Keratinocyte (primary cell): ENCODE measurements at regions not wholly inside any gene's neighbourhood (a gene's known extent, or its start where the extent isn't known, plus 50 kb on each side); places are given as distances from the start of the nearest gene placed in this dataset.

Experiments
- DNase-seq: peaks from one replicate; pipeline ENCODE4 v3.0.0-alpha.2; 2011; ENCODE audit warnings: low read depth, missing footprints, low spot score
- FAIRE-seq: peaks from 2 replicates; lab custom pipeline; 2011; peaks lifted over from hg19 to GRCh38; lab: Jason Lieb, UNC
- H2AFZ ChIP-seq: 2 replicates; pipeline ENCODE4 v1.6.0; 2012; ENCODE audit warnings: low read length, control low read depth, inconsistent platforms; ENCODE audit not compliant: control insufficient read depth
- H3K27ac ChIP-seq: 2 replicates; pipeline ENCODE4 v1.5.1; 2011; ENCODE audit warnings: low read length; ENCODE audit not compliant: control insufficient read depth, insufficient read depth
- H3K27me3 ChIP-seq: 3 replicates; pipeline ENCODE4 v1.6.0; 2011; ENCODE audit warnings: low read length; ENCODE audit not compliant: control insufficient read depth, insufficient read depth; ENCODE audit errors: extremely low read depth
- H3K36me3 ChIP-seq, 2 experiments: 2 replicates in 1 of 2; 3 replicates in 1 of 2; pipeline ENCODE4 v1.5.1; 2011; ENCODE audit warnings: low read length in 2 of 2, mild to moderate bottlenecking in 1 of 2; ENCODE audit not compliant: control insufficient read depth in 2 of 2, insufficient read depth in 2 of 2; ENCODE audit errors: extremely low read depth in 1 of 2
- H3K4me1 ChIP-seq: 3 replicates; pipeline ENCODE4 v1.5.1; 2011; ENCODE audit warnings: low read length; ENCODE audit not compliant: control insufficient read depth, insufficient read depth; ENCODE audit errors: extremely low read depth
- H3K4me2 ChIP-seq: 3 replicates; pipeline ENCODE4 v1.6.0; 2011; ENCODE audit warnings: low read depth, low read length; ENCODE audit not compliant: control insufficient read depth, insufficient read depth; ENCODE audit errors: extremely low read depth
- H3K4me3 ChIP-seq, 3 experiments: fragments of 200-600 bp in 1 of 3; sonication (generic) in 1 of 3; 2 replicates in 2 of 3; 3 replicates in 1 of 3; pipeline ENCODE4 v1.5.1; 2011 to 2016; ENCODE audit warnings: low read length in 3 of 3, mild to moderate bottlenecking in 3 of 3, control low read depth in 2 of 3, inconsistent platforms in 1 of 3, low read depth in 1 of 3, mixed read lengths in 1 of 3, mixed run types in 1 of 3, moderate library complexity in 1 of 3; ENCODE audit not compliant: control insufficient read depth in 2 of 3, insufficient read depth in 2 of 3; ENCODE audit errors: extremely low read depth in 1 of 3
- H3K79me2 ChIP-seq: 2 replicates; pipeline ENCODE4 v1.6.0; 2012; ENCODE audit warnings: low read length; ENCODE audit not compliant: control insufficient read depth, insufficient read depth
- H3K9ac ChIP-seq: 3 replicates; pipeline ENCODE4 v1.6.0; 2011; ENCODE audit warnings: low read length; ENCODE audit not compliant: control insufficient read depth, insufficient read depth; ENCODE audit errors: extremely low read depth
- H3K9me1 ChIP-seq: 3 replicates; pipeline ENCODE4 v1.6.0; 2011; ENCODE audit warnings: low read length; ENCODE audit not compliant: control insufficient read depth, insufficient read depth; ENCODE audit errors: extremely low read depth
- H3K9me3 ChIP-seq: 2 replicates; pipeline ENCODE4 v1.5.1; 2012; ENCODE audit warnings: low read depth, low read length; ENCODE audit not compliant: control insufficient read depth
- H4K20me1 ChIP-seq: 3 replicates; pipeline ENCODE4 v1.6.0; 2011; ENCODE audit warnings: low read length; ENCODE audit not compliant: control insufficient read depth, insufficient read depth; ENCODE audit errors: extremely low read depth
- CTCF ChIP-seq, 3 experiments: IDR thresholded peaks in 1 of 3; conservative IDR thresholded peaks in 1 of 3; optimal IDR thresholded peaks in 1 of 3; 2 replicates in 2 of 3; 3 replicates in 1 of 3; pipeline versions ENCODE3 to v1.5.1; 2011; ENCODE audit warnings: low read length in 3 of 3, mild to moderate bottlenecking in 3 of 3, moderate library complexity in 2 of 3, control low read depth in 1 of 3, inconsistent platforms in 1 of 3; ENCODE audit not compliant: insufficient read depth in 2 of 3; ENCODE audit errors: extremely low read depth in 1 of 3
- EZH2 ChIP-seq: IDR thresholded peaks from one replicate; pipeline ENCODE4 v1.6.1; 2012; ENCODE audit warnings: inconsistent platforms, mild to moderate bottlenecking, low read length, moderate library complexity
- dilution Hi-C: fragments of 300-500 bp; cut with MboI; formaldehyde crosslinking; loops from one replicate; pipeline ENCODE4 v1.7.0; 2020; ENCODE audit warnings: low sequenced_read_pairs; ENCODE audit not compliant: extremely low pct_ligation_motif_present

- TF ChIP-seq EZH2 = no peak
- TF ChIP-seq CTCF (optimal IDR thresholded peaks at IDR 0.05 in 1 of 3, IDR thresholded peaks at IDR 0.05 in 1 of 3, conservative IDR thresholded peaks at IDR 0.05 in 1 of 3; ENCODE audit: extremely low read depth in 1 of 3, insufficient read depth in 2 of 3, low read length in 3 of 3) = no peak
- H3K9me3 ChIP-seq = no peaks in the 10 kb centered on the region
- no peaks in the 10 kb centered on the region for H3K9me1 ChIP-seq
- no peak overlapping the region for H2AFZ ChIP-seq
- no peaks in the 10 kb centered on the region for H4K20me1 ChIP-seq
- no peak overlapping the region for H3K27ac ChIP-seq
- dilution Hi-C loops = no loop called here
- H3K9ac ChIP-seq = no peak overlapping the region
- DNase-seq (no peak), FAIRE-seq (no peak)
- no peaks in the 10 kb centered on the region for H3K36me3 ChIP-seq
- no peak overlapping the region for H3K4me3 ChIP-seq
- H3K4me2 ChIP-seq = no peak overlapping the region
- no peaks in the 10 kb centered on the region for H3K27me3 ChIP-seq
- H3K4me1 ChIP-seq = no peaks in the 10 kb centered on the region
- H3K79me2 ChIP-seq = no peaks in the 10 kb centered on the region
These were observed 398.0 kb downstream of the OTOL1 start for GRCh38 chr3:161894657-161895056.

- no peak overlapping the region for H3K4me3 ChIP-seq
- no peaks in the 10 kb centered on the region for H3K36me3 ChIP-seq
- H3K27me3 ChIP-seq = no peaks in the 10 kb centered on the region
- no peaks in the 10 kb centered on the region for H3K4me1 ChIP-seq
- no peaks in the 10 kb centered on the region for H3K79me2 ChIP-seq
- no peaks in the 10 kb centered on the region for H3K9me1 ChIP-seq
- H3K4me2 ChIP-seq = no peak overlapping the region
- no peak overlapping the region for H3K27ac ChIP-seq
- H3K9ac ChIP-seq = no peak overlapping the region
- H2AFZ ChIP-seq = no peak overlapping the region
- FAIRE-seq = no peak
- no peaks in the 10 kb centered on the region for H4K20me1 ChIP-seq
- dilution Hi-C loops = no loop called here
- H3K9me3 ChIP-seq = no peaks in the 10 kb centered on the region
- TF ChIP-seq EZH2 (no peak), CTCF (optimal IDR thresholded peaks at IDR 0.05 in 1 of 3, IDR thresholded peaks at IDR 0.05 in 1 of 3, conservative IDR thresholded peaks at IDR 0.05 in 1 of 3; ENCODE audit: extremely low read depth in 1 of 3, insufficient read depth in 2 of 3, low read length in 3 of 3) (no peak)
- DNase-seq = no peak
These were observed 409.0 kb downstream of the OTOL1 start for GRCh38 chr3:161905520-161906132.
